Activated CD8-positive, alpha-beta memory T cell treated with anti-CD3 and anti-CD28 coated beads, Interleukin-2, amount 10 ng/mL, durations not matched to agents 7 days and 5 days (primary cell): ENCODE measurements at regions not wholly inside any gene's neighbourhood (a gene's known extent, or its start where the extent isn't known, plus 50 kb on each side); places are given as distances from the start of the nearest gene placed in this dataset.
A peak's percentile ranks its signal among the peaks of the same experiment; 100 is the strongest.

Experiments used
- ATAC-seq: fragments of 150-1000 bp; cut with Tn5 transposase; one replicate; pipeline ENCODE4 v1.10.0; 2021; ENCODE audit warnings: moderate library complexity
- CTCF ChIA-PET: fragments of 350-600 bp; sonication (Branson Sonifier 250); formaldehyde crosslinking; loops from one replicate; lab custom pipeline; 2021; ENCODE audit warnings: antibody characterized with exemption; lab: Charles Lee
- DNase-seq: peaks from one replicate; pipeline ENCODE4 v3.0.0-alpha.2; 2020
- H3K27ac Mint-ChIP-seq: one replicate; pipeline ENCODE4 v1.8.0; 2021; ENCODE audit warnings: mild to moderate bottlenecking, mixed read lengths
- H3K27me3 Mint-ChIP-seq: one replicate; pipeline ENCODE4 v1.8.0; 2021; ENCODE audit warnings: mixed read lengths
- H3K36me3 Mint-ChIP-seq: one replicate; pipeline ENCODE4 v1.8.0; 2021; ENCODE audit warnings: mild to moderate bottlenecking, mixed read lengths
- H3K4me1 Mint-ChIP-seq: one replicate; pipeline ENCODE4 v1.8.0; 2021; ENCODE audit warnings: mixed read lengths
- H3K4me3 Mint-ChIP-seq: one replicate; pipeline ENCODE4 v1.8.0; 2021; ENCODE audit warnings: mild to moderate bottlenecking, moderate library complexity, mixed read lengths
- H3K9me3 Mint-ChIP-seq: one replicate; pipeline ENCODE4 v1.8.0; 2022; ENCODE audit warnings: low read depth, mixed read lengths

DNA sequence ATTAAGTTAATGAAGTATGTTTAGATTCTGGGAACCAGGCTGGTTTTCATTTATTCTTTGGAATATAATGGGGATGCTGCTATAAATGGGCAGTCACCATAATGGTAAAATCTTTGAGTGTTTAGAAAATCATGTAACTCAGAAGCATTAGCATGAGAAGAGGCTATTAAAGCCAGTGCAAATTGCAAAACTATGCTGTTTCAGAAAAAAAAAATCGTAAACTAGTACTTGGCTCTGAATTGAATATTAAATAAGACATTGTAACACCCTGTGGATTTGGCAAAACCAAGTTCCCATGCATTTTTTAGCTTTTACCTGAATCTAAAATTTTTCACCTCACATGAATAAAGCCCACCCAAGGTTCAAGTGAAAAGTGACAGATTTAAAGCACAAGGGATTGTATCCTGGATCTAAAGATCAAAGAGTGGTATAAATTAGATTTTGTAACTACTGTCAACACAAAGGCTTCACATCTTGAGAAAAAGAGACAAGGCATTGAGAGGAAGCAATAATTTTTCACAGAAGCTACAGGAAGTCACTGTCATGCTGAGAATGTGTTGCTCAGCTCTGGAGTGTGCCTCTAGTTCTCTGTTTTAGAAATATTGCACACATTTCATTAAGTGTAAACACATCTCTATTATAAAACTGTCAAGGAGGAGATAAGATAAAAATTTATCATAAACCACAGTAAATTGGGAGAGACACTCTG is 142.2 kb downstream of the ABCA8 start:
- Mint-ChIP-seq H3K27ac (no peak overlapping the region), H3K27me3 (no peaks in the 10 kb centered on the region), H3K9me3 (no peaks in the 10 kb centered on the region), H3K4me3 (no peak overlapping the region), H3K36me3 (no peaks in the 10 kb centered on the region), H3K4me1 (no peaks in the 10 kb centered on the region)
- CTCF ChIA-PET = no interaction called here
- no peak for DNase-seq
- ATAC-seq = no peak

DNA sequence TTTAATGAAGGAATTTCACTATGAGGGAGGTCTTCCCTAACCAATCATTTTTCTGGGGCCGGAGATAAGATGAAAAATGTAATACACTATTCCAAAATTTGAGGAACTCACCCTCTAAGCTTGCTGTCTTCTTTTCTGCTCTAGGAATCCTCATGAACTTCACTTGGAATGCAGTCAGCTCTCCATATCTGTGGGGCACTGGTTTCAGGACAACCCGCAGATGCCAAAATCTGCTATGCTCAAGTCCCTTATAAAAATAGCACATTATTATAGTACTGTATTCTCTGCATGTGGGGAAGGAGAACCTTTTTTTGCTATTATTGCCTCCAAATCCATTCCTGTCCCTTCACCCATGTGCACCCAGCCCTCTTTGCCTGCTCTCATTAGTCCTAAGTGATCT is 146.0 kb downstream of the ABCA8 start:
- CTCF ChIA-PET = interaction anchor here (1.0 kb wide), 1 partner anchor 22 kb away, joined by 3 read pairs; no protein-coding TSS in a partner anchor
- Mint-ChIP-seq H3K36me3 (no peaks in the 10 kb centered on the region), H3K4me3 (no peak overlapping the region), H3K9me3 (no peaks in the 10 kb centered on the region), H3K4me1 (no peaks in the 10 kb centered on the region), H3K27me3 (no peaks in the 10 kb centered on the region), H3K27ac (no peak overlapping the region)
- ATAC-seq (no peak), DNase-seq (no peak)

DNA sequence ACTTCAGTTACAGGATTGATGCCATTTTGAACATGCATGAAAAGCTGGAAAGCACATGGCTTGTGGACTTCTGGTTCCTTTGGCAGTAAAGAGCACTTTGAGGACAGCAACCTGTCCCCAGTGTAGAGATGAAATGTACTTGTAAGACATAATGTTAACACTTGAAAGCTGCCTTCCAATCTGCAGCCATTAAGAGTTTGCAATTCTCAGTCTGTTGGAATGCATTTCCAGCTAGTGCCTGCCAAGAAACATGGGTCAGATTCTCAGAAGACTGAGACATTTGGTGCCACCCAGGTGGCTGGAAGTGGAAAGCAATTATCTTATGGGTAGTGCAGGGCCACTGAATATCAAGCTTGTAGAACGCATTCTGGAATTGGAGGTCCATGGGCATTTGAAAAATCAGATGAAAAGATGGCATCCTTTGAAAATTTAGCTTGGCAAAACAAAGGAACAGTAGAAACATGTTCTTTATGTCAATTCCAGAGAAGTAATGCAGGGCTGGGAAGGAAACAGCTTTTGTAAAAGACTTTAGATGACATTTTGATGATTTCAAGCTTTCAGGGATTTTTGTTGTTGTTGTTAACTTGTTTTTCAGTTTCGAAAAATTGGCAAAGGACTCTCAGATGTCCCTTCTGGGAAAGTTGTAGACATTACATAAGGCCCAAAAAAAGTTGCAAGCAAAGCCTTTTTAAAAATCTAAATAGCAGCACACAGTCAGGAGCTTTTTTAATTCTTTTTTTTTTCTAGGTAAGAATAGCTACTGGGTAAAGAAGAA is 147.0 kb downstream of the ABCA8 start:
- Mint-ChIP-seq H3K27me3 (no peaks in the 10 kb centered on the region), H3K36me3 (no peaks in the 10 kb centered on the region), H3K27ac (no peak overlapping the region), H3K4me3 (no peak overlapping the region), H3K4me1 (no peaks in the 10 kb centered on the region), H3K9me3 (no peaks in the 10 kb centered on the region)
- CTCF ChIA-PET = interaction anchor here (1.0 kb wide), 1 partner anchor 21 kb away, joined by 3 read pairs; no protein-coding TSS in a partner anchor
- ATAC-seq (no peak), DNase-seq (no peak)

DNA sequence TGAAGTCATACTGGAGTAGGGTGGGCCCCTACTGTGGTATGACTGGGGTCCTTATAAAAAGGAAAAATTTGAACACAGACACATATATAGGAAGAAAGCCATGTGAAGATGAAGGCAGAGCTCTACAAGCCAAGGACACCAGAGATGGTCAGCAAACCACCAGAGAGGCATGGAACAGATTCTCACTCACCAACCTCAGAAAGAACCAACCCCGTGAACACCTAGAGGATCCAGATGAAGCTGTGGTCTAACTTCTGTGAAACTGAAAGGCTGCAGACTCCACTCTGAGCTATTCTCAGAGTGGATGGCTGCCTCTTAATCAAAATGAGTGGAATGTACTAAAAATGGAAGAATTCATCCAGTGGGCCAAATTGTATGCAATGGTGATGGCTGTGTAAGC is 149.6 kb downstream of the ABCA8 start:
- no peak for DNase-seq
- Mint-ChIP-seq H3K9me3 (no peaks in the 10 kb centered on the region), H3K4me3 (no peak overlapping the region), H3K36me3 (no peaks in the 10 kb centered on the region), H3K4me1 (no peaks in the 10 kb centered on the region), H3K27ac (no peak overlapping the region), H3K27me3 (peaks cover 4% of the 10 kb centered on the region)
- CTCF ChIA-PET = no interaction called here
- no peak for ATAC-seq

DNA sequence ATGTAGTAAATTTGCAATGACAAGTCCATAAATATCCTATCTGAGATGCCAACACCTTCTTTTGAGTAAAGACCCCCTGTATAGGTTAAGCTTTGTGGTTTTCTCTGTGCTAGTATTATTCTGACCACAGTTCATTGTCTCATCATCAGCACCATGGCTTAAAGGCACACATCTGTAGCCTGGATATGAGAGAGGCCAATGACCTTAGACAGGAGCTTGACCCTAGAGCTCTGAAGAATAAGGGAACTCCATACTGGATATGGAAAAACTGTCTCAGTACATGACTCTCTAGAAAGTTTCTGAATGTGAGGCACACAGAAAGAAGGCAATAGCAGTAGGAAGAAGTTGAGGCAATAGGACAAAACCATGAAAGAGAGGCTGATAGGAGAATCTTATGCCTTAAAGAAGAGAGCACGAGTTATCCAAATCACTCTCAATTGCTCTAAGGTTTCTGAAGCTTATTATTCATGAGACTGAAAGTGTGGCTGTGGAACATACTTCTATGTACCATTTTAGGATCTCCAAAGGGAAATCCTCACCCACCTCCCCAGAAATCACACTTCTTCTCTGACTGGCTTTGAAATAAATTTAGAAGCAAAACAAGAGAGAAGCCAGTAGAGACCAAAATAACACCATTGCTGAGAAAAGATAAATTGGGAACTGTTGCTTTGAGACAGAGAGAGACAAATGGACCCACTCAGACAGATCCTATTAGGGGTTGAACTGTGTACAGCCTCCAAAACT is 150.2 kb downstream of the ABCA8 start:
- H3K4me3 Mint-ChIP-seq = no peak overlapping the region
- H3K27ac Mint-ChIP-seq = no peak overlapping the region
- no peaks in the 10 kb centered on the region for H3K9me3 Mint-ChIP-seq
- H3K4me1 Mint-ChIP-seq = no peaks in the 10 kb centered on the region
- DNase-seq (no peak), ATAC-seq (no peak)
- peaks cover 6% of the 10 kb centered on the region for H3K27me3 Mint-ChIP-seq
- no peaks in the 10 kb centered on the region for H3K36me3 Mint-ChIP-seq
- CTCF ChIA-PET = no interaction called here

DNA sequence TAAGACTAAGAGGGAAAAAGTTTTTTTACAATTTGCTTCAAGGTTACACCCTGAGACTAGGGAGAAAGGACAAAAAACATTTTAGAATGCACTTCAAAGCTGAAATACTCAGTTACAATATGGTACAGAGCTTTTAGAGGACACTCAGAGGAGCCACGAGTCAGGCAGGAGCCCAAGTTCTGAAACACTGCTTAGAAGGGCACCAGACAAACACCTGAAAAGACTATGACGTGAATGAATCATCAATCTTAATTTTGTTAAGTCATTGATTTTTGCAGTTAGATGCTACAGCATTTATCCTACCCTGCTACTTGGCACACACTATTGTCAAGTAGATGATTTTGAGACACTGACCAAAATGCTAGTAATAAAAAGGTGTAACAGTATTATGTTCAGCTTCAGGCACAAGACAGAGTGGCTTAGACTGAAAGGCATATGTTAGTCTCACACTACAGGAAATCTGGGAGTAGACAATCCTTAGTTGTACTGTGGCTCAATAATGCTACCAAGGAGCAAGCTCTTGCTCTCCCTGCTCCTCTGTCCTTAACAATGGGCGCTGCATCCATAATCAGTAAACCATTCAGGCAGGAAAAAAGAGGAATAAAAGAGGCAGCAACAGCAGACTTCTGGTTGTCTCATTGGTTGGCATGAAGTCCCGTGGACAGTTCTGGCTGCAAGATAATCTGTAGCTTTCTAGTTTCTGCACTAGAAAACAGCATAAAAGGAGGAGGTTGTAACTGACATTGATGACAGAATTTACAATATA is 151.8 kb downstream of the ABCA8 start:
- CTCF ChIA-PET = interaction anchor here (0.5 to 1.1 kb wide), 2 partner anchors 9 to 337 kb away, joined by 3 read pairs; no protein-coding TSS in a partner anchor
- Mint-ChIP-seq H3K36me3 (no peaks in the 10 kb centered on the region), H3K4me1 (no peaks in the 10 kb centered on the region), H3K4me3 (no peak overlapping the region), H3K9me3 (no peaks in the 10 kb centered on the region), H3K27me3 (peaks cover 11% of the 10 kb centered on the region), H3K27ac (no peak overlapping the region)
- ATAC-seq = no peak
- DNase-seq = no peak

DNA sequence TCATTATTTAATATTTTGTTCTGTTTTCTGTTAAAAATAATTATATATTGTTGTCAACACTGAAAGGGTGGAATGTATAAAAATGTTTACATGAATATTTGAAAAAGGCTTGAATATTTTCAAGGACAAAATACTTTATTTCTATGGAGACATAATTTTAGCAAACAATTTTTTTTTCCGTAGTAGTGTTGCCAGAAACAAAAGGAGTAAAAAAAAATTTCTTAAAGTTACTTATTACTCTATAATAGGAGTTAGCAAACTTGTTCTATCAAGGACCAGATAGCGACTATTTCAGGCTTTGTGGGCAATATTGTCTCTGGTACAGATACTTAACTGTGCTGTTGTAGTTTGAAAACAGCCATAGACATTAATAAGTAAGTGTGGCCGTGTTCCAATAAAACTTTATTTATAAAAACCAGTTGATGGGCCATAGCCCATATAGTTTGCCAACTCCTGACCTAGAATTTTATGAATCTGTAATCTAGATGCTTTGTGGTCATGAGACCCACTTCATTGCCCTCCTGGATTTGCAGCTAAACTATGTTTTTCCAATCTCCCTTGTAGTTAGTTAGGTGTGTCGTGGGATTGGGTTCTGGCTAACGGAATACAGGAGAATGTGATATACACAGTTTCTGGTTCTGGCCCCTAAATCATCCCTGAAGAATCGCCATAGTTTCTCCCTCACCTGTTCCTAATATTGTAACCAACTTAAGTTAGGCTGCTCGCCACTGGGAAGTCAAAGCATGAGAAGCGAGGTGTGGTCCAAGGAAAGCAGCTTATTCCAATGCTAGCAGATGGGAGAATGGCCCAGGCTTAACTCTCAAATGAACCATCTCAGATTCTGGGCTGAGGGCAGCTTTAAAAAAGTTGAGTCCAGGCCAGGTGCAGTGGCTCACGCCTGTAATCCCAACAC is 153.6 kb downstream of the ABCA8 start:
- Mint-ChIP-seq H3K4me1 (no peaks in the 10 kb centered on the region), H3K27ac (no peak overlapping the region), H3K27me3 (peaks cover 13% of the 10 kb centered on the region), H3K4me3 (no peak overlapping the region), H3K9me3 (no peaks in the 10 kb centered on the region), H3K36me3 (no peaks in the 10 kb centered on the region)
- CTCF ChIA-PET = interaction anchor here (0.8 kb wide), 1 partner anchor 8 kb away, joined by 3 read pairs; no protein-coding TSS in a partner anchor
- no peak for ATAC-seq
- no peak for DNase-seq

DNA sequence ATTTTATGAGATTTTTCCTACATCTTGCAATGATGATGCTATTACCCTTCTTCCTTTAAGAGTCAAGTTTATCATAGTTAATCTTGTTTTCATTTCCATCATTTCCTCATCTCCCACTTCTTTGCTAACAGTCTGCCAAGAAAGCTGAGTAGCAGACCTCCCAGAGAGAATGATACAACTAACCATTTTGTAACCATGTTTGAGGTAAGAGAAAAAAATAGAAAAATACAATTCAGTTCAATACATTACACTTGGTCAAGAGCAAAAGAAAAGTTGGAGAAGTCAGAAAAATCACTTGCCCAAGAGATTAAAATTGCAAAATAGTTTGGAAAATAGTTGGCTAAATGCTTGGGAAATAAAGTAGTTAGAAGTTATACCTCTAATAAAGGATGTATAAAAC is 154.4 kb downstream of the ABCA8 start:
- Mint-ChIP-seq H3K36me3 (no peaks in the 10 kb centered on the region), H3K27me3 (peaks cover 14% of the 10 kb centered on the region), H3K4me3 (no peak overlapping the region), H3K27ac (no peak overlapping the region), H3K9me3 (no peaks in the 10 kb centered on the region), H3K4me1 (no peaks in the 10 kb centered on the region)
- CTCF ChIA-PET = no interaction called here
- ATAC-seq (no peak), DNase-seq (no peak)

DNA sequence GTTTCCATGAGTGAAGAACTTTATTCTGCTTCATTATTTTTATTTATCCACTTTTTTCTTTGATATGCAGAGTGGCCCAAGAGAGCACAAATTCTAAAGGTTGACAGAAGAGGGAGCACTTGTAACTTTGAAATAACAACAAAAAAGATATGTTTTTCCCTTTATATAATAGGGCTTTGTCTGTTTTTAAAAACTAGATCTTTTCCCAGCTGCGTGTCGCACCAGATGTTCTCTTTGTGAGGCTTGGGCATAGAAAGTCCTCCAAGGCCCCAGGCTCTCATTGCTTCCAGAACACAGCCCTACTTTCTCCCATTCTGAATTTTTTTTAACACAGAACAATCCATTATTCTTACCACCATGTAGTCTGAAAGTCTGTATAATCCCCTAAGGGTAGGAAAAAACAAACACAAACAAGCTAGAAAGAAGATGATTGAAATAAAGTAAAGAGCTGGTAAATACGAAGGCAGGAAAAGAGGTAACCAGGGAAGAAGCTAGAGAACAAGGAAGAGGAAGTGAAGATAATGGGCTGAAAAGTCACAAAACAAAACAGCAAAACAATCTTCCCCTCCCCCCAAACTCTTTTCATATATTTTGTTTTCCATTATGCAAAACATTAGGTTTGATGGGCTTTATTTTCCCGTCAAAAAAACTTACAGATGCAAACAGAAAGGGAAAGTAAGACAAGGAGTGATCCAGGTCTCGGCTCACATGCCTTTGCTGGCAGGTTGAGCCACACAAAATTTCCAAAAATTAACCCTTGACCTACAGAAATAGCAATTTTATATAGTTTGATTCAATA is 160.4 kb downstream of the ABCA8 start:
- H3K27ac Mint-ChIP-seq = peak overlapping the region; percentile 67
- CTCF ChIA-PET = interaction anchor here (0.8 to 2.2 kb wide), 5 partner anchors 9 to 448 kb away, joined by 3 to 6 read pairs (median 3); no protein-coding TSS in a partner anchor

DNA sequence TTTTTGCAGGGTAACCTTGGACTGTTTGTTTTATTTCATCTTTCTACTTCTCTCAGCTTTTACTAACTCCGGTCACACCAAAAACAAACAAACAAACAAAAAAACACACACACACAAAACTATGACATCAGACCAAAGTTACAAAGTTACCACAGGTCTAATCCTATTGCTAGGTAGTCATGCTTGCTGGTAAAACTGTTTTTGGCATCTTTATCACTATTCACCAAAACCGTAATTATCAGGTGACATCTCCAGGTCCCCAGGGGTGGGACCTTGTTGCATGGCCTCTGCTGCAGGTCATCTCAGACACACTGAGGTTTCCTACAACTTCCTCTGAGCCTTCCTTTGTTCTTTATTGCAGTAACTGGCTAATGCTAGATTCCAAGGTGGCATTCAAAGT is 162.3 kb downstream of the ABCA8 start:
- DNase-seq = no peak
- H3K4me3 Mint-ChIP-seq = no peak overlapping the region
- H3K27ac Mint-ChIP-seq = no peak overlapping the region
- peaks cover 6% of the 10 kb centered on the region for H3K4me1 Mint-ChIP-seq
- H3K27me3 Mint-ChIP-seq = peaks cover 17% of the 10 kb centered on the region
- no peaks in the 10 kb centered on the region for H3K9me3 Mint-ChIP-seq
- ATAC-seq = no peak
- no peaks in the 10 kb centered on the region for H3K36me3 Mint-ChIP-seq
- CTCF ChIA-PET = interaction anchor here (1.0 kb wide), 1 partner anchor 9 kb away, joined by 3 read pairs; no protein-coding TSS in a partner anchor

More for the DNA sequence above, 160.4 kb downstream of the ABCA8 start:
- Mint-ChIP-seq H3K36me3 (no peaks in the 10 kb centered on the region), H3K4me1 (peaks cover 6% of the 10 kb centered on the region), H3K4me3 (peak overlapping the region; percentile 51), H3K9me3 (no peaks in the 10 kb centered on the region), H3K27me3 (peaks cover 16% of the 10 kb centered on the region)
- DNase-seq = no peak
- no peak for ATAC-seq

DNA sequence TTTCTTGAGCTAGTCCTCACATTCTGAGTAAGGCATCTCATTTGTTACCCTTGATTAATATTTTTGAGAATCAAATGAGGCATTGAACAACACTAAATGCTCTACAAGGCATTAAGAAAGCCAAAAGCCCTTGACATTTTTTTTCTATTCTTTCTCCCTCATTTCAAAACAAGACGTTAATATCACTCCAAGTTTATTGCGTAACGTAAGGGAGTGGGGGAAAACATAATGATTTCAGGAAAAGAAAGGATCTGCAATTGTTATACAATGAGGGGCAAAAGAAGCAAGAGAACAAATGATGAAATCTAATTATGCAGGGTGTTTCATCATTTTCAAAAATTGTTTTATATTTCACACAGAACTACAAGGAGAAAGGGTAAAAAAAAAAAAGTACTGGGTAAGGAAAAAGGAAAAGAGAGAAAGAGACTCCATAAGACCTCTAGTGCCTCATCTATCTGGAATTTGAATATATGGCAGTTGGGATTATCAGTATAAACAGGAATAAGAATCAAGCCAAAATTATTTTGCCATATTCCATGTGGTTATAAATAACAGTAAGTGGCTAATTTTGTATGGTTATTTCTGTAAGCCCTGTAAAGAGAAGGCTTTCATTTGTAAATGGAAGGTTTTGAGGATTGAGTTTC is 163.0 kb downstream of the ABCA8 start:
- no peaks in the 10 kb centered on the region for H3K36me3 Mint-ChIP-seq
- H3K27ac Mint-ChIP-seq = no peak overlapping the region
- H3K27me3 Mint-ChIP-seq = peaks cover 21% of the 10 kb centered on the region
- CTCF ChIA-PET = no interaction called here
- ATAC-seq (no peak), DNase-seq (no peak)
- no peak overlapping the region for H3K4me3 Mint-ChIP-seq
- H3K4me1 Mint-ChIP-seq = peaks cover 6% of the 10 kb centered on the region
- H3K9me3 Mint-ChIP-seq = no peaks in the 10 kb centered on the region
